ENCODE measurements at regions not wholly inside any gene's neighbourhood (a gene's known extent, or its start where the extent isn't known, plus 50 kb on each side); places are given as distances from the start of the nearest gene placed in this dataset.

GRCh38 chr13:97749174-97749573, 204.3 kb upstream of the IPO5 start:
- H3K4me3 ChIP-seq (replicated peaks; ENCODE audit: low read depth, low read length): no peak overlapping the region
- TF ChIP-seq CTCF (IDR thresholded peaks at IDR 0.05; ENCODE audit: low read length, missing control alignments): peak; percentile 23
- peak; percentile 39 for DNase-seq (ENCODE audit: low read depth)

DNA sequence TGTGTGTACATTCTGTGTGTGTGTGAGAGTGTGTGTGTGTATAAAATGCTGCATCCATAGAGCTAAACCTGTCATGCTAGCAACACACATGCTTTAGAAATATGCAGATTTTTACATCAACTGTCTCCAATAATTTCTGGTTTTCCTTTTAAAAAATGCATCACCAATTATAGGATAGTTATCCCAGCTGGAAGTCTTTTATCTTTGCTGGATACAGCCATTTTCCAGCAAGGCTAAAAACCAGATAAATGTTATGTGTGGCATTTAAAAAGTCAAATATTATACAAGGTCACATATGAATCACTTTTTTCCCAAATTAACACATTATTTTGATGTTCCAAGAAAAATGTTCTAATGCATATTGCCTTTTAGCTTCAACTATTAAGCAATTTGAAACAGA, 202.0 kb upstream of the IPO5 start:
- no peak for TF ChIP-seq CTCF (IDR thresholded peaks at IDR 0.05; ENCODE audit: low read length, missing control alignments)
- no peak for DNase-seq (ENCODE audit: low read depth)
- H3K4me3 ChIP-seq (replicated peaks; ENCODE audit: low read depth, low read length): no peak overlapping the region

DNA sequence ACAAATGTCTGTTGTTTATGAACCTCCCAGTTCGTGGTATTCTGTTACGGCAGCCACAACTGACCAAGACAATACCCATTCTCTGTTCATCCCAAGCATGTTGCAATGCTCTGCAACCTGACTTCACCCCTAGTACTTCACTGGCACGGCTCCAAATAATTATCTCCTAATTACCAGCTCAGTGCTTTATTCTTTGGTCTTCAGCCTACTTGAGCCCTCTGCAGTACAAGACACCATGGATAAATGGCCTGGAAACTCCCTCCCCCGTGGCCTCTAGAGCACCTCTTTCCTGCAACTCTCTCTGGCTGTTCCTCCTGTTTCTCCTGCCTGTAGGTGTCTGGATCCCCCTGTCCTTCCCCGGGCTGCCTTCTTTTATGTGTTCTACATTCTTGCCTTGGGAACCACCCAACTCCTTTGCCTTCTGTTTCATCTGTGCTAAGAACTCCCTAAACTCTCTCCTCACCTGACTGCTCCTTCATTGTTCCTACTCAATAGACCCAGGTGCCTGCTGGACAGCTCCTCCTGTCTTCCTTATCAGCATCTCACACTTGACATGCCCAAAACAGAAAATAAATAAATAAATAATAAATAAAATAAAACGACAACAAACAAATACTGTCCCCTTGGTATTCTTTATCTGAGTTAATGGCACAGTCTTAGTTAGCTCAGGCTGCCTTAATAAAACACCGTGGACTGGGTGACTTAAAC, 200.4 kb upstream of the IPO5 start:
- TF ChIP-seq CTCF (IDR thresholded peaks at IDR 0.05; ENCODE audit: low read length, missing control alignments): no peak
- H3K4me3 ChIP-seq (replicated peaks; ENCODE audit: low read depth, low read length): no peak overlapping the region
- DNase-seq (ENCODE audit: low read depth): no peak

GRCh38 chr13:97753942-97754670, 199.4 kb upstream of the IPO5 start:
- H3K4me3 ChIP-seq (replicated peaks; ENCODE audit: low read depth, low read length): no peak overlapping the region
- TF ChIP-seq CTCF (IDR thresholded peaks at IDR 0.05; ENCODE audit: low read length, missing control alignments): no peak
- no peak for DNase-seq (ENCODE audit: low read depth)

DNA sequence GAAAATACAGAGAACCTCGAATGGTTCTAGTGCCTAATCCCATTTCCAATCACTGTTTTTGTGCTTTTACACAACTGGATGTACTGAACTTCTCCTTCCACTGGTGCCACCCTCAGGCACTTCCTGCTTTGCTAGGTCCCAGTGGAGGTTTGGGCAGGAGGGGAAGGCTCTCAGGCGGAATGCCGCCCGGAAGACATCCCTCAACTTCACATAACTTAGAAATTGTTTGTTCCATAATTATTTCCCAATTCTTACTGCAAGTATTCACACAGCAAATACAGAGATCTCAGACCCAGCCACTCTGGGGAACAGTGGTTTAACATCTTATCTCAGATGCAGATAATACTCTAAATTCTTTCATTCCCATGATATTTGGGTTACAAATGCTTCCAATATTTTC, 195.7 kb upstream of the IPO5 start:
- no peak for TF ChIP-seq CTCF (IDR thresholded peaks at IDR 0.05; ENCODE audit: low read length, missing control alignments)
- no peak overlapping the region for H3K4me3 ChIP-seq (replicated peaks; ENCODE audit: low read depth, low read length)
- peak; percentile 89 for DNase-seq (ENCODE audit: low read depth)

GRCh38 chr13:97758317-97758716, 195.2 kb upstream of the IPO5 start:
- no peak overlapping the region for H3K4me3 ChIP-seq (replicated peaks; ENCODE audit: low read depth, low read length)
- TF ChIP-seq CTCF (IDR thresholded peaks at IDR 0.05; ENCODE audit: low read length, missing control alignments): no peak
- peak; percentile 75 for DNase-seq (ENCODE audit: low read depth)
